Keratinocyte (primary cell): ENCODE measurements at regions not wholly inside any gene's neighbourhood (a gene's known extent, or its start where the extent isn't known, plus 50 kb on each side); places are given as distances from the start of the nearest gene placed in this dataset.

ENCODE experiments used
- DNase-seq: peaks from one replicate; pipeline ENCODE4 v3.0.0-alpha.2; 2011; ENCODE audit warnings: low read depth, missing footprints, low spot score
- FAIRE-seq: peaks from 2 replicates; lab custom pipeline; 2011; peaks lifted over from hg19 to GRCh38; lab: Jason Lieb, UNC
- H2AFZ ChIP-seq: 2 replicates; pipeline ENCODE4 v1.6.0; 2012; ENCODE audit warnings: low read length, control low read depth, inconsistent platforms; ENCODE audit not compliant: control insufficient read depth
- H3K27ac ChIP-seq: 2 replicates; pipeline ENCODE4 v1.5.1; 2011; ENCODE audit warnings: low read length; ENCODE audit not compliant: control insufficient read depth, insufficient read depth
- H3K27me3 ChIP-seq: 3 replicates; pipeline ENCODE4 v1.6.0; 2011; ENCODE audit warnings: low read length; ENCODE audit not compliant: control insufficient read depth, insufficient read depth; ENCODE audit errors: extremely low read depth
- H3K36me3 ChIP-seq, 2 experiments: 2 replicates in 1 of 2; 3 replicates in 1 of 2; pipeline ENCODE4 v1.5.1; 2011; ENCODE audit warnings: low read length in 2 of 2, mild to moderate bottlenecking in 1 of 2; ENCODE audit not compliant: control insufficient read depth in 2 of 2, insufficient read depth in 2 of 2; ENCODE audit errors: extremely low read depth in 1 of 2
- H3K4me1 ChIP-seq: 3 replicates; pipeline ENCODE4 v1.5.1; 2011; ENCODE audit warnings: low read length; ENCODE audit not compliant: control insufficient read depth, insufficient read depth; ENCODE audit errors: extremely low read depth
- H3K4me2 ChIP-seq: 3 replicates; pipeline ENCODE4 v1.6.0; 2011; ENCODE audit warnings: low read depth, low read length; ENCODE audit not compliant: control insufficient read depth, insufficient read depth; ENCODE audit errors: extremely low read depth
- H3K4me3 ChIP-seq, 3 experiments: fragments of 200-600 bp in 1 of 3; sonication (generic) in 1 of 3; 2 replicates in 2 of 3; 3 replicates in 1 of 3; pipeline ENCODE4 v1.5.1; 2011 to 2016; ENCODE audit warnings: low read length in 3 of 3, mild to moderate bottlenecking in 3 of 3, control low read depth in 2 of 3, inconsistent platforms in 1 of 3, low read depth in 1 of 3, mixed read lengths in 1 of 3, mixed run types in 1 of 3, moderate library complexity in 1 of 3; ENCODE audit not compliant: control insufficient read depth in 2 of 3, insufficient read depth in 2 of 3; ENCODE audit errors: extremely low read depth in 1 of 3
- H3K79me2 ChIP-seq: 2 replicates; pipeline ENCODE4 v1.6.0; 2012; ENCODE audit warnings: low read length; ENCODE audit not compliant: control insufficient read depth, insufficient read depth
- H3K9ac ChIP-seq: 3 replicates; pipeline ENCODE4 v1.6.0; 2011; ENCODE audit warnings: low read length; ENCODE audit not compliant: control insufficient read depth, insufficient read depth; ENCODE audit errors: extremely low read depth
- H3K9me1 ChIP-seq: 3 replicates; pipeline ENCODE4 v1.6.0; 2011; ENCODE audit warnings: low read length; ENCODE audit not compliant: control insufficient read depth, insufficient read depth; ENCODE audit errors: extremely low read depth
- H3K9me3 ChIP-seq: 2 replicates; pipeline ENCODE4 v1.5.1; 2012; ENCODE audit warnings: low read depth, low read length; ENCODE audit not compliant: control insufficient read depth
- H4K20me1 ChIP-seq: 3 replicates; pipeline ENCODE4 v1.6.0; 2011; ENCODE audit warnings: low read length; ENCODE audit not compliant: control insufficient read depth, insufficient read depth; ENCODE audit errors: extremely low read depth
- EZH2 ChIP-seq: IDR thresholded peaks from one replicate; pipeline ENCODE4 v1.6.1; 2012; ENCODE audit warnings: inconsistent platforms, mild to moderate bottlenecking, low read length, moderate library complexity
- dilution Hi-C: fragments of 300-500 bp; cut with MboI; formaldehyde crosslinking; loops from one replicate; pipeline ENCODE4 v1.7.0; 2020; ENCODE audit warnings: low sequenced_read_pairs; ENCODE audit not compliant: extremely low pct_ligation_motif_present
- TF ChIP-seq, protein P1 (sequence below), 3 experiments: IDR thresholded peaks in 1 of 3; conservative IDR thresholded peaks in 1 of 3; optimal IDR thresholded peaks in 1 of 3; 2 replicates in 2 of 3; 3 replicates in 1 of 3; pipeline versions ENCODE3 to v1.5.1; 2011; ENCODE audit warnings: low read length in 3 of 3, mild to moderate bottlenecking in 3 of 3, moderate library complexity in 2 of 3, control low read depth in 1 of 3, inconsistent platforms in 1 of 3; ENCODE audit not compliant: insufficient read depth in 2 of 3; ENCODE audit errors: extremely low read depth in 1 of 3

DNA sequence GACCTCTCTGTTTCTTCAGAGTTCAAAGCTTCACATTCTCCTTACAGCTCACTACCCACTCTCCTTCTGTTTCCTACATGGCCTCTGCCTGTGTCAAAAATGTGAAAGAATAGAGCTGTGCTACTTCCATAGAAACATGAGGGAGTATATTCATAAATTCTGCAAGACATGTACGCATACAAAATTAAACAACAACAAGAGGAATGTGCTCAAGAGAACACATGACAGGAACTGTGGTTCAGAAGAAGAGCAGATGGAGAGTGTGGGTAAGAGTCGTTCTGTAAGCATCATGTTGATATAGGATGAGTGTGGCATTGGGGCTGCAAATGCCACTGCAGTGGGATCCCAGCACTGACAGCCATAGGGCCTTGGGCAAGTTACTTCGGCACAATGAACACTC, 266.6 kb upstream of the SASH1 start:
- no peaks in the 10 kb centered on the region for H3K9me1 ChIP-seq
- TF ChIP-seq EZH2, result no peak
- TF ChIP-seq, protein P1, sequence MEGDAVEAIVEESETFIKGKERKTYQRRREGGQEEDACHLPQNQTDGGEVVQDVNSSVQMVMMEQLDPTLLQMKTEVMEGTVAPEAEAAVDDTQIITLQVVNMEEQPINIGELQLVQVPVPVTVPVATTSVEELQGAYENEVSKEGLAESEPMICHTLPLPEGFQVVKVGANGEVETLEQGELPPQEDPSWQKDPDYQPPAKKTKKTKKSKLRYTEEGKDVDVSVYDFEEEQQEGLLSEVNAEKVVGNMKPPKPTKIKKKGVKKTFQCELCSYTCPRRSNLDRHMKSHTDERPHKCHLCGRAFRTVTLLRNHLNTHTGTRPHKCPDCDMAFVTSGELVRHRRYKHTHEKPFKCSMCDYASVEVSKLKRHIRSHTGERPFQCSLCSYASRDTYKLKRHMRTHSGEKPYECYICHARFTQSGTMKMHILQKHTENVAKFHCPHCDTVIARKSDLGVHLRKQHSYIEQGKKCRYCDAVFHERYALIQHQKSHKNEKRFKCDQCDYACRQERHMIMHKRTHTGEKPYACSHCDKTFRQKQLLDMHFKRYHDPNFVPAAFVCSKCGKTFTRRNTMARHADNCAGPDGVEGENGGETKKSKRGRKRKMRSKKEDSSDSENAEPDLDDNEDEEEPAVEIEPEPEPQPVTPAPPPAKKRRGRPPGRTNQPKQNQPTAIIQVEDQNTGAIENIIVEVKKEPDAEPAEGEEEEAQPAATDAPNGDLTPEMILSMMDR (optimal IDR thresholded peaks at IDR 0.05 in 1 of 3, IDR thresholded peaks at IDR 0.05 in 1 of 3, conservative IDR thresholded peaks at IDR 0.05 in 1 of 3; ENCODE audit: extremely low read depth in 1 of 3, insufficient read depth in 2 of 3, low read length in 3 of 3), result no peak
- H3K9ac ChIP-seq, result no peak overlapping the region

DNA sequence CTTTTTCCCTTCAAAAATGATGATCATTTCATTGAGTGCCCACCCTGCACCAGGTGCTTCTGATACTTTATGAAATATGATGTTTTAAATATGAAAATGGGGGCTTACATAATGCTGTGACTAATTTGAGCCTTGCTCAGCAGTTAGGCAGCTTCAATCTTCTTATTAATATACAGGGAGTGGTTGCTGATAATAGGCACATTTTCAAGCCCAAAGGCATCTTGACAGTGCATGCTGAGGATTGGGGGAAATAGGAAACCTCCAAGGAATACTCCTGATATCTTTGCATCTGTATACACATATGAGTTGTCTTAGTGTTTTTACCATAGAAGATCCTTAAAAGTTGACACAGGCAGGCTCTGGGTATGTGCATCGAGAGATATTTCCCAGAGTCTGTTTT, 262.3 kb upstream of the SASH1 start:
- no peak overlapping the region for H3K27ac ChIP-seq
- H3K4me2 ChIP-seq, result no peak overlapping the region
- DNase-seq (no peak), FAIRE-seq (no peak)
- no peaks in the 10 kb centered on the region for H3K9me1 ChIP-seq
- H3K27me3 ChIP-seq, result no peaks in the 10 kb centered on the region
- TF ChIP-seq EZH2, result no peak
- TF ChIP-seq, protein P1 (optimal IDR thresholded peaks at IDR 0.05 in 1 of 3, IDR thresholded peaks at IDR 0.05 in 1 of 3, conservative IDR thresholded peaks at IDR 0.05 in 1 of 3; ENCODE audit: extremely low read depth in 1 of 3, insufficient read depth in 2 of 3, low read length in 3 of 3), result no peak
- H3K79me2 ChIP-seq, result no peaks in the 10 kb centered on the region
- no peaks in the 10 kb centered on the region for H3K4me1 ChIP-seq
- H3K4me3 ChIP-seq, result no peak overlapping the region
- H2AFZ ChIP-seq, result no peak overlapping the region
- no peaks in the 10 kb centered on the region for H4K20me1 ChIP-seq
- H3K9ac ChIP-seq, result no peak overlapping the region
- no peaks in the 10 kb centered on the region for H3K36me3 ChIP-seq
- dilution Hi-C loops, result no loop called here
- no peaks in the 10 kb centered on the region for H3K9me3 ChIP-seq

More for the DNA sequence above, 266.6 kb upstream of the SASH1 start:
- DNase-seq, result no peak
- no peaks in the 10 kb centered on the region for H3K4me1 ChIP-seq
- no peaks in the 10 kb centered on the region for H4K20me1 ChIP-seq
- H3K27ac ChIP-seq, result no peak overlapping the region
- H2AFZ ChIP-seq, result no peak overlapping the region
- H3K9me3 ChIP-seq, result no peaks in the 10 kb centered on the region
- no peaks in the 10 kb centered on the region for H3K79me2 ChIP-seq
- H3K27me3 ChIP-seq, result no peaks in the 10 kb centered on the region
- FAIRE-seq, result no peak
- H3K4me2 ChIP-seq, result no peak overlapping the region
- no peaks in the 10 kb centered on the region for H3K36me3 ChIP-seq
- dilution Hi-C loops, result no loop called here
- no peak overlapping the region for H3K4me3 ChIP-seq
